ENCODE measurements at regions not wholly inside any gene's neighbourhood (a gene's known extent, or its start where the extent isn't known, plus 50 kb on each side); places are given as distances from the start of the nearest gene placed in this dataset.

DNA sequence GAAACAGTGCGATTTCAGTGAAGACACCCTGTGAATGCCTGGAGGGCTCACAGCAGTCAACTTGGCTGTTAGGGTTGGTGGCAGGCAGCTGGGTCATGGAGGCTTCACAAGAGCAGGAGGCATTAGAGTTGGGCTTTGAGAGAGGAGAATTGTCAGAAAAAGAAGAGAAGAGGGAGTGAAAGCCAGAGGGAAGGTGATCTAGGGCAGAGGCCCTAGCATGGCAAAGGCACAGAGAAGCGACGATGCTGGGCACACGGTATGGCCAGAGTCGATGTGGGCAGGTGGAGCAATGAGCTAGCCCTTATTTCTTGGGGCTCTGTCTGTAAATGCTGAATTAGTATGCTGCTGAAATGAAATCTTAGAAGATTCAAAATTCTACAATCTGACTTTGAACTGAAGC lies 52.6 kb upstream of the OLFM4 start:
- H3K27me3 ChIP-seq (ENCODE audit: control insufficient read depth, insufficient read depth, low read length) = peaks cover 2% of the 10 kb centered on the region
- no peak overlapping the region for H3K9ac ChIP-seq (ENCODE audit: low read depth, low read length)
- H3K4me1 ChIP-seq (ENCODE audit: control insufficient read depth, insufficient read depth, low read length) = no peaks in the 10 kb centered on the region
- no peaks in the 10 kb centered on the region for H3K36me3 ChIP-seq (ENCODE audit: control insufficient read depth, insufficient read depth, low read length)
- H3K4me3 ChIP-seq (ENCODE audit: low read depth, low read length) = no peak overlapping the region
- no peaks in the 10 kb centered on the region for H3K9me3 ChIP-seq (ENCODE audit: control insufficient read depth, insufficient read depth, low read length)

GRCh38 chr13:52975161-52975560 lies 53.5 kb upstream of the OLFM4 start:
- no peaks in the 10 kb centered on the region for H3K4me1 ChIP-seq (ENCODE audit: control insufficient read depth, insufficient read depth, low read length)
- no peak overlapping the region for H3K4me3 ChIP-seq (ENCODE audit: low read depth, low read length)
- no peaks in the 10 kb centered on the region for H3K9me3 ChIP-seq (ENCODE audit: control insufficient read depth, insufficient read depth, low read length)
- H3K36me3 ChIP-seq (ENCODE audit: control insufficient read depth, insufficient read depth, low read length) = no peaks in the 10 kb centered on the region
- H3K27me3 ChIP-seq (ENCODE audit: control insufficient read depth, insufficient read depth, low read length) = peaks cover 2% of the 10 kb centered on the region
- H3K9ac ChIP-seq (ENCODE audit: low read depth, low read length) = no peak overlapping the region

DNA sequence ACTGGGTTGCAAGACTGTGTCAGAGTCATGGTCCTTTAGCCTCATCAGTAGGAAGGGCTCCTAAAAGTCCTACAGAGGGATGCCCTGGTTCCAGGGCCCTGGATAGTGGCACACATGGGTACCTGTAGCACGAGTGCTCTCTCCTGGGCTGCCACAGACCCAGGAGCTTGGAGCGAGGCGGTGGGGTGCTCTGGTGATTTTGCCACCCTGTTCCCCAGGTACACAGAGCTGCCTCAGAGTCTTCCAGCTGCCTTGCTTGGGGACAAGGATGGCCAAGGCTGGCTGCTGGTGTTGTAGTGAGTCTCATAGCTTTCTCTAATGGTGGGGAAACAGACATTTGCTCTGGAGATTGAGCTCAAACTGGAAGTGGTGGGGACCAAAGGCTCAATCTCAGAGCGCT lies 53.9 kb upstream of the OLFM4 start:
- no peaks in the 10 kb centered on the region for H3K36me3 ChIP-seq (ENCODE audit: control insufficient read depth, insufficient read depth, low read length)
- peaks cover 2% of the 10 kb centered on the region for H3K27me3 ChIP-seq (ENCODE audit: control insufficient read depth, insufficient read depth, low read length)
- no peaks in the 10 kb centered on the region for H3K9me3 ChIP-seq (ENCODE audit: control insufficient read depth, insufficient read depth, low read length)
- no peaks in the 10 kb centered on the region for H3K4me1 ChIP-seq (ENCODE audit: control insufficient read depth, insufficient read depth, low read length)
- no peak overlapping the region for H3K9ac ChIP-seq (ENCODE audit: low read depth, low read length)
- H3K4me3 ChIP-seq (ENCODE audit: low read depth, low read length) = no peak overlapping the region

- H3K9me3 ChIP-seq (ENCODE audit: control insufficient read depth, insufficient read depth, low read length) = no peaks in the 10 kb centered on the region
Observed at GRCh38 chr13:52969373-52969772, 59.2 kb upstream of the OLFM4 start.

DNA sequence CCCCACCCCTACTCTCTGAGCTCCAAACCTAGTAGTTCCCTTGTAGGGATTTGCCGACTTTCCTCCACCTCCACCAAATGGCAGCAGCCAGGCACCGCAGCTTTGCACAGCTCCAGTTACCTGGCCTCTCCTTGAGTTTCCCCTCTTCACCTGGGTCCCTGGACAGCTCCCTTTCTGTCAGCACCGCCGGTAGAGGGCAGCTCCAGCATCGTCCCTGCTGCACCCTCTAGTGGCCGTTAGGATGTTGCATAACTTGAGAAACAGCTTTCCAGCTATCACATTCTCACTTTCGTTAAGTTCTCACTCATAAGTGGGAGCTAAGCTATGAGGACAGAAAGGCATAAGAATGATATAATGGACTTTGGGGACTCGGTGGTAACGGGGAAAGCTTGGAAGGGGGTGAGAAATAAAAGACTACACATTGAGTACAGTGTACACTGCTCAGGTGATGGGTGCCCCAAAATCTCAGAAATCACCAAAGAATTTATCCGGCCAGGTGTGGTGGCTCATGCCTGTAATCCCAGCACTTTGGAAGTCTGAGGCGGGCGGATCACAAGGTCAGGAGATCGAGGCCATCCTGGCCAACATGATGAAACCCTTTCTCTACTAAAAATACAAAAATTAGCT lies 60.4 kb upstream of the OLFM4 start:
- H3K4me3 ChIP-seq (ENCODE audit: low read depth, low read length) = no peak overlapping the region

More at GRCh38 chr13:52969373-52969772, 59.2 kb upstream of the OLFM4 start:
- peaks cover 2% of the 10 kb centered on the region for H3K27me3 ChIP-seq (ENCODE audit: control insufficient read depth, insufficient read depth, low read length)
- no peak overlapping the region for H3K4me3 ChIP-seq (ENCODE audit: low read depth, low read length)
- peaks cover 2% of the 10 kb centered on the region for H3K4me1 ChIP-seq (ENCODE audit: control insufficient read depth, insufficient read depth, low read length)
- H3K9ac ChIP-seq (ENCODE audit: low read depth, low read length) = no peak overlapping the region
- H3K36me3 ChIP-seq (ENCODE audit: control insufficient read depth, insufficient read depth, low read length) = no peaks in the 10 kb centered on the region

DNA sequence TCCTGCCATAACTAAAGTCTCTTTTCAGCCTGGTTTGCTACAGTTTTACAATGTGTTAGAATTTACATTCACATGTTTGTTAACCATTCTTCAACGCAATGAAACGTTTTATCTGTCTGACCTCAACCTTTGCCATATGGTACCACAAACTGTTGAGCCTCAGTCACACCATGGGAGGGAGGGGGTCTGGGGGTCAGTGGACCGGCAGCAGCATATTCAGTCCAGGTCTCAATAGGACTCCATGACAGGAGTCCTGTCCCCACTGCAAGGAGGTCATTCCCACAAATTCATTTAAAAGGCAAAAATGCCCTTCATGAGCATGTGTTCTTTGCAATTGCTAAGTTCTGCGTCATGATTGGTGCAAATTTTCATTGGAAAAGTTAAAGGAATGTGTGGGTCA lies 66.6 kb upstream of the OLFM4 start:
- H3K9ac ChIP-seq (ENCODE audit: low read depth, low read length) = no peak overlapping the region
- H3K9me3 ChIP-seq (ENCODE audit: control insufficient read depth, insufficient read depth, low read length) = no peaks in the 10 kb centered on the region
- H3K36me3 ChIP-seq (ENCODE audit: control insufficient read depth, insufficient read depth, low read length) = no peaks in the 10 kb centered on the region
- H3K4me1 ChIP-seq (ENCODE audit: control insufficient read depth, insufficient read depth, low read length) = peaks cover 33% of the 10 kb centered on the region
- no peak overlapping the region for H3K4me3 ChIP-seq (ENCODE audit: low read depth, low read length)
- peaks cover 10% of the 10 kb centered on the region for H3K27me3 ChIP-seq (ENCODE audit: control insufficient read depth, insufficient read depth, low read length)

More for the DNA sequence above, 60.4 kb upstream of the OLFM4 start:
- Histone ChIP-seq H3K9me3 (ENCODE audit: control insufficient read depth, insufficient read depth, low read length) (no peaks in the 10 kb centered on the region), H3K27me3 (ENCODE audit: control insufficient read depth, insufficient read depth, low read length) (peaks cover 3% of the 10 kb centered on the region), H3K4me1 (ENCODE audit: control insufficient read depth, insufficient read depth, low read length) (peaks cover 13% of the 10 kb centered on the region), H3K36me3 (ENCODE audit: control insufficient read depth, insufficient read depth, low read length) (no peaks in the 10 kb centered on the region), H3K9ac (ENCODE audit: low read depth, low read length) (no peak overlapping the region)

DNA sequence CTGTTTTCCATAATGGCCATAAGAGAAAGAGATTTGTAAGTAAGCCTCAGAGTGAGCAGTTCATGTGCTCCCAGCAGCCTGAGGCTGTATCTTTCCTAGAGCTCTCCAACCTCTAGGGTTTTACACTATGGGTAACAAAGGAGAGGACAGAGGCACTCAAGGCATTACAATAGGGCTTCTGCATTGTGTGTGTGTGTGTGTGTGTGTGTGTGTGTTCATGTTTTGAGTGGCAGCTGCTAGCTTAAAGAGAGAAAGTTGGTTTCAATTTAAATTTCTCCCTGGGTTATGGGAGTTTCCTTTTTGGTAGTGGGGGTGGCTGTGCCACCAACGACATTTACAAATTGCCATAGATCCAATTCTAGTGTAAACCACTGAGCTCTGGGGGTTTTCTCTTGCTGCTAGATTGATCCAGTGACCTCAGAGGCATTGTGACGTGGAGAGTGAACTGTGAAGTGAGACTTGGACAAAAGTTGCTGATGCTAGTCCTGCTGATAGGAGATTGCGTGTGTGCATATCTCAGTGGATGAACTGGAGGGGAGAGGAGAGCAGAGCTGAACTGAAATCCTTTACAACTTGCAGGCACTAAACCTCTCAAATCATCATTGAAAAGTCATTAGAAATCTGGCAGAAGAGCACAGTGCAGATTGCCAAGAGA lies 67.2 kb upstream of the OLFM4 start:
- Histone ChIP-seq H3K4me1 (ENCODE audit: control insufficient read depth, insufficient read depth, low read length) (peaks cover 38% of the 10 kb centered on the region), H3K9me3 (ENCODE audit: control insufficient read depth, insufficient read depth, low read length) (no peaks in the 10 kb centered on the region)

GRCh38 chr13:52955472-52955874 lies 73.1 kb upstream of the OLFM4 start:
- H3K36me3 ChIP-seq (ENCODE audit: control insufficient read depth, insufficient read depth, low read length) = no peaks in the 10 kb centered on the region
- peak overlapping the region; percentile 26 for H3K4me3 ChIP-seq (ENCODE audit: low read depth, low read length)
- H3K27me3 ChIP-seq (ENCODE audit: control insufficient read depth, insufficient read depth, low read length) = peaks cover 3% of the 10 kb centered on the region
- peaks cover 38% of the 10 kb centered on the region for H3K4me1 ChIP-seq (ENCODE audit: control insufficient read depth, insufficient read depth, low read length)
- no peak overlapping the region for H3K9ac ChIP-seq (ENCODE audit: low read depth, low read length)
- H3K9me3 ChIP-seq (ENCODE audit: control insufficient read depth, insufficient read depth, low read length) = no peaks in the 10 kb centered on the region

More for the DNA sequence above, 67.2 kb upstream of the OLFM4 start:
- Histone ChIP-seq H3K9ac (ENCODE audit: low read depth, low read length) (no peak overlapping the region), H3K27me3 (ENCODE audit: control insufficient read depth, insufficient read depth, low read length) (peaks cover 10% of the 10 kb centered on the region), H3K4me3 (ENCODE audit: low read depth, low read length) (no peak overlapping the region), H3K36me3 (ENCODE audit: control insufficient read depth, insufficient read depth, low read length) (no peaks in the 10 kb centered on the region)

DNA sequence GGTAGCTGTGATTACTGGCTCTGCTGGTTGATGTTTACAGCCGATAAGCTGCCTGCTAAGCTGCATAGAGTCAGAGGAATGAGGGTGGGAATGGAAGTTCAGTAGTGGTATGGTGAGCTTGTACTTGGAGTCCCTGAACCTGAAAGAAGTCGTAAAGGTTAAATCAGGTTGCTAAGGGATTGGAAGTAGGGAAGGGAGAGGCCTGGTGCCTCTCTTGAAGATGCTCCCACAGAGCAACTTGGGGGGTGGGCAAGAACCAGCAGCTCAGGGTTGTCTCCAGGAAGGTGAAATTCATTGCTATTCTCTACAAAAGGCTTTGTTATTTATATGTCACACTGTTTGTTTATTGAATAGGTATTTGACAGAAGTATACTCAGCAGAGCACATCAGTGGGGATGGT lies 73.8 kb upstream of the OLFM4 start:
- peak overlapping the region; percentile 26 for H3K4me3 ChIP-seq (ENCODE audit: low read depth, low read length)

GRCh38 chr13:52950436-52950956 lies 78.1 kb upstream of the OLFM4 start:
- Histone ChIP-seq H3K9me3 (ENCODE audit: control insufficient read depth, insufficient read depth, low read length) (no peaks in the 10 kb centered on the region), H3K9ac (ENCODE audit: low read depth, low read length) (no peak overlapping the region), H3K4me3 (ENCODE audit: low read depth, low read length) (no peak overlapping the region), H3K36me3 (ENCODE audit: control insufficient read depth, insufficient read depth, low read length) (no peaks in the 10 kb centered on the region), H3K27me3 (ENCODE audit: control insufficient read depth, insufficient read depth, low read length) (peaks cover 5% of the 10 kb centered on the region), H3K4me1 (ENCODE audit: control insufficient read depth, insufficient read depth, low read length) (peaks cover 38% of the 10 kb centered on the region)

More for the DNA sequence above, 73.8 kb upstream of the OLFM4 start:
- H3K9ac ChIP-seq (ENCODE audit: low read depth, low read length) = no peak overlapping the region
- no peaks in the 10 kb centered on the region for H3K36me3 ChIP-seq (ENCODE audit: control insufficient read depth, insufficient read depth, low read length)
- no peaks in the 10 kb centered on the region for H3K9me3 ChIP-seq (ENCODE audit: control insufficient read depth, insufficient read depth, low read length)
- peaks cover 42% of the 10 kb centered on the region for H3K4me1 ChIP-seq (ENCODE audit: control insufficient read depth, insufficient read depth, low read length)
- peaks cover 3% of the 10 kb centered on the region for H3K27me3 ChIP-seq (ENCODE audit: control insufficient read depth, insufficient read depth, low read length)

GRCh38 chr13:52949742-52950141 lies 78.9 kb upstream of the OLFM4 start:
- Histone ChIP-seq H3K27me3 (ENCODE audit: control insufficient read depth, insufficient read depth, low read length) (peaks cover 5% of the 10 kb centered on the region), H3K4me1 (ENCODE audit: control insufficient read depth, insufficient read depth, low read length) (peaks cover 34% of the 10 kb centered on the region), H3K36me3 (ENCODE audit: control insufficient read depth, insufficient read depth, low read length) (no peaks in the 10 kb centered on the region), H3K9me3 (ENCODE audit: control insufficient read depth, insufficient read depth, low read length) (no peaks in the 10 kb centered on the region), H3K4me3 (ENCODE audit: low read depth, low read length) (no peak overlapping the region), H3K9ac (ENCODE audit: low read depth, low read length) (no peak overlapping the region)

- peaks cover 5% of the 10 kb centered on the region for H3K27me3 ChIP-seq (ENCODE audit: control insufficient read depth, insufficient read depth, low read length)
- H3K4me1 ChIP-seq (ENCODE audit: control insufficient read depth, insufficient read depth, low read length) = peaks cover 28% of the 10 kb centered on the region
- H3K9ac ChIP-seq (ENCODE audit: low read depth, low read length) = no peak overlapping the region
- no peak overlapping the region for H3K4me3 ChIP-seq (ENCODE audit: low read depth, low read length)
- H3K36me3 ChIP-seq (ENCODE audit: control insufficient read depth, insufficient read depth, low read length) = no peaks in the 10 kb centered on the region
- H3K9me3 ChIP-seq (ENCODE audit: control insufficient read depth, insufficient read depth, low read length) = no peaks in the 10 kb centered on the region
Observed at GRCh38 chr13:52949044-52949443, 79.6 kb upstream of the OLFM4 start.

All from iPS-15b (cell line).